DND-41 (cell line): ENCODE measurements at regions not wholly inside any gene's neighbourhood (a gene's known extent, or its start where the extent isn't known, plus 50 kb on each side); places are given as distances from the start of the nearest gene placed in this dataset.
A peak's percentile ranks its signal among the peaks of the same experiment; 100 is the strongest.

Source experiments
- ATAC-seq: fragments of 200-7000 bp; cut with Tn5 transposase; 3 replicates; pipeline ENCODE4 v1.9.1; 2021; ENCODE audit warnings: low read depth; ENCODE audit not compliant: insufficient read depth
- DNase-seq: peaks from one replicate; pipeline ENCODE4 v3.0.0-alpha.2; 2020
- H2AFZ ChIP-seq: 2 replicates; pipeline ENCODE4 v1.6.0; 2012; ENCODE audit warnings: low read depth, low read length
- H3K27ac ChIP-seq: 2 replicates; pipeline ENCODE4 v1.5.1; 2012; ENCODE audit warnings: low read length, inconsistent platforms
- H3K27me3 ChIP-seq: fragments of 200-600 bp; sonication (generic); 2 replicates; pipeline ENCODE4 v1.6.0; 2012; ENCODE audit warnings: low read length, mild to moderate bottlenecking, inconsistent platforms; ENCODE audit not compliant: insufficient read depth, poor library complexity
- H3K36me3 ChIP-seq: 2 replicates; pipeline ENCODE4 v1.5.1; 2012; ENCODE audit warnings: low read length, inconsistent platforms; ENCODE audit not compliant: insufficient read depth
- H3K4me1 ChIP-seq: 2 replicates; pipeline ENCODE4 v1.5.1; 2012; ENCODE audit warnings: mild to moderate bottlenecking, low read length; ENCODE audit not compliant: insufficient read depth
- H3K4me2 ChIP-seq: 2 replicates; pipeline ENCODE4 v1.6.0; 2012; ENCODE audit warnings: mild to moderate bottlenecking, moderate library complexity, low read length, inconsistent platforms; ENCODE audit not compliant: insufficient read depth
- H3K4me3 ChIP-seq, 2 experiments: fragments of 200-600 bp in 1 of 2; shearing (Covaris generic) in 1 of 2; 2 replicates each; pipeline ENCODE4 v1.5.1; 2012 to 2016; ENCODE audit warnings: inconsistent platforms in 2 of 2, low read length in 2 of 2, mild to moderate bottlenecking in 2 of 2, low read depth in 1 of 2, moderate library complexity in 1 of 2
- H3K79me2 ChIP-seq: 2 replicates; pipeline ENCODE4 v1.6.0; 2012; ENCODE audit warnings: low read length, inconsistent platforms; ENCODE audit not compliant: insufficient read depth
- H3K9ac ChIP-seq: 2 replicates; pipeline ENCODE4 v1.6.0; 2012; ENCODE audit warnings: low read depth, mild to moderate bottlenecking, inconsistent platforms, low read length, moderate library complexity
- H3K9me3 ChIP-seq: 2 replicates; pipeline ENCODE4 v1.5.1; 2012; ENCODE audit warnings: low read length, moderate library complexity, mild to moderate bottlenecking, inconsistent platforms; ENCODE audit not compliant: insufficient read depth, severe bottlenecking
- H4K20me1 ChIP-seq: 2 replicates; pipeline ENCODE4 v1.6.0; 2012; ENCODE audit warnings: low read length; ENCODE audit not compliant: insufficient read depth
- EZH2 ChIP-seq: IDR thresholded peaks from 3 replicates; pipeline ENCODE4 v1.6.1; 2012; ENCODE audit warnings: borderline replicate concordance, low read depth, mild to moderate bottlenecking, moderate library complexity, low read length, inconsistent platforms; ENCODE audit not compliant: severe bottlenecking
- TF ChIP-seq, protein P1 (sequence below): IDR thresholded peaks from 2 replicates; pipeline ENCODE4 v1.5.1; 2012; ENCODE audit warnings: borderline replicate concordance, low read length, moderate library complexity, mild to moderate bottlenecking; ENCODE audit not compliant: poor library complexity, severe bottlenecking; ENCODE audit errors: extremely low read depth

GRCh38 chr18:44467718-44468117 is 213.0 kb upstream of the SETBP1 start:
- ATAC-seq, result no peak
- Histone ChIP-seq H3K27ac (no peak overlapping the region), H3K4me2 (no peak overlapping the region), H3K4me3 (no peak overlapping the region), H3K27me3 (no peaks in the 10 kb centered on the region), H4K20me1 (no peaks in the 10 kb centered on the region), H2AFZ (no peak overlapping the region), H3K36me3 (no peaks in the 10 kb centered on the region), H3K9ac (no peak overlapping the region), H3K79me2 (no peaks in the 10 kb centered on the region), H3K4me1 (no peaks in the 10 kb centered on the region), H3K9me3 (no peaks in the 10 kb centered on the region)
- no peak for TF ChIP-seq EZH2
- TF ChIP-seq, protein P1, sequence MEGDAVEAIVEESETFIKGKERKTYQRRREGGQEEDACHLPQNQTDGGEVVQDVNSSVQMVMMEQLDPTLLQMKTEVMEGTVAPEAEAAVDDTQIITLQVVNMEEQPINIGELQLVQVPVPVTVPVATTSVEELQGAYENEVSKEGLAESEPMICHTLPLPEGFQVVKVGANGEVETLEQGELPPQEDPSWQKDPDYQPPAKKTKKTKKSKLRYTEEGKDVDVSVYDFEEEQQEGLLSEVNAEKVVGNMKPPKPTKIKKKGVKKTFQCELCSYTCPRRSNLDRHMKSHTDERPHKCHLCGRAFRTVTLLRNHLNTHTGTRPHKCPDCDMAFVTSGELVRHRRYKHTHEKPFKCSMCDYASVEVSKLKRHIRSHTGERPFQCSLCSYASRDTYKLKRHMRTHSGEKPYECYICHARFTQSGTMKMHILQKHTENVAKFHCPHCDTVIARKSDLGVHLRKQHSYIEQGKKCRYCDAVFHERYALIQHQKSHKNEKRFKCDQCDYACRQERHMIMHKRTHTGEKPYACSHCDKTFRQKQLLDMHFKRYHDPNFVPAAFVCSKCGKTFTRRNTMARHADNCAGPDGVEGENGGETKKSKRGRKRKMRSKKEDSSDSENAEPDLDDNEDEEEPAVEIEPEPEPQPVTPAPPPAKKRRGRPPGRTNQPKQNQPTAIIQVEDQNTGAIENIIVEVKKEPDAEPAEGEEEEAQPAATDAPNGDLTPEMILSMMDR, result no peak
- DNase-seq, result no peak

DNA sequence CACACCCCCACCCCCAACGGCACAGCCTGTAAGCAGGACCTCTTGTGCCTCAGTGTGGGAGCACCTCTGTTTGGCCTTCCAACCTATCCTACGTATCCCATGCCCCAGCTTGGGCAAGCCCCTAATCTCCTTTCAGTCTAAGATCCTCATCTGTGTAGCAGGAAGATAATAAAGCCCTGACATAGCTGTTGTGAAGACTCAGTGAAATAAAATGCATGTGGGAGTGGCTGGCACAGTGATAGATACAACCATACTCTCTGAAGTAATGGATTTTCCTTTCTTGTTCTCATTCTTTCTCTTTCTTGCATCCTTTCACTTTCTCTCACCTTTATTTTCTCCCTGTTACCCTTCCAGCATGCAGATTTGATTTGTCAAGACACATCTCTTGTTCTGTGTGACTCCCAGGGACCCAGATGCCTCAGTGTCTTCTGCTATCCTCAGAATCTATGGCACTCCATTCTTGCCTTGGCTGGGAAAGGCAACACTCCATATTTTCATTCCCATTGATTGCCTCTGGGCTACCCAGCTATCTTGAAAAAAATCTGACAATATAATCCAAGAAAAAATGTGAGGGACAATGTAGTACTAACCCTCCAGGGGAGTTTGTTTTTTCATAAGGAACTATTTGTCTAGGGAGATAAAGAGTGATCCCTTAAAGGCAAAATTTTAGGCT is 207.2 kb upstream of the SETBP1 start:
- no peak overlapping the region for H3K9ac ChIP-seq
- H3K27ac ChIP-seq, result no peak overlapping the region

GRCh38 chr18:44474067-44474411 is 206.6 kb upstream of the SETBP1 start:
- DNase-seq (no peak), ATAC-seq (no peak)
- Histone ChIP-seq H3K27me3 (no peaks in the 10 kb centered on the region), H3K4me3 (no peak overlapping the region), H3K9ac (no peak overlapping the region), H3K79me2 (no peaks in the 10 kb centered on the region), H3K36me3 (no peaks in the 10 kb centered on the region), H2AFZ (no peak overlapping the region), H3K9me3 (peaks cover under 1% of the 10 kb centered on the region), H3K4me1 (no peaks in the 10 kb centered on the region), H3K4me2 (no peak overlapping the region), H4K20me1 (no peaks in the 10 kb centered on the region), H3K27ac (no peak overlapping the region)
- TF ChIP-seq EZH2, result no peak
- TF ChIP-seq, protein P1, result no peak

More for the DNA sequence above, 207.2 kb upstream of the SETBP1 start:
- H3K9me3 ChIP-seq, result no peaks in the 10 kb centered on the region
- H2AFZ ChIP-seq, result peak overlapping the region; percentile 46; the same call in 1 of the 2 replicates
- no peak overlapping the region for H3K4me2 ChIP-seq
- no peaks in the 10 kb centered on the region for H3K36me3 ChIP-seq
- no peaks in the 10 kb centered on the region for H3K79me2 ChIP-seq
- no peaks in the 10 kb centered on the region for H3K27me3 ChIP-seq
- ATAC-seq, result no peak
- no peak overlapping the region for H3K4me3 ChIP-seq
- no peaks in the 10 kb centered on the region for H3K4me1 ChIP-seq
- DNase-seq, result no peak
- no peaks in the 10 kb centered on the region for H4K20me1 ChIP-seq
- TF ChIP-seq, protein P1, result no peak
- TF ChIP-seq EZH2, result no peak

DNA sequence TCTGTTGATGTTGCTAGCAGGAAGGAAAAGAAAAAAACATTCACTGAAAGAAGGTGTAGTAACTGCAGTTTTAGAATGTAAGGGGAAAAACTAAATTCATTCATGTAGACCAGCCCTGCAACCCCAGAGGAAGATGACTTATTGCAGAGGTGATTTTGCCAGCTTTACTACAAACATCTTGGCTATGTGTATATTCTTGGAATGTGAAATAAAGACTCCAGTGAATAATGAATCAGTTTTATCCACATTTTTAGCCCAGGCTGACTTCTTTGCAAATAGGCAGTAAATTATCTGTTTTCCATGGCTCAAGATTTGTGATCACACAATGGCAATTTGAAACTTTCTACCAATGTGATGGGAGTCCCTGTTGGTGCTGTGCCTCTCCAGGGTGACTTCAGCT is 206.1 kb upstream of the SETBP1 start:
- Histone ChIP-seq H3K9ac (no peak overlapping the region), H3K4me1 (no peaks in the 10 kb centered on the region), H3K27ac (no peak overlapping the region), H3K4me3 (no peak overlapping the region), H3K79me2 (no peaks in the 10 kb centered on the region), H3K27me3 (no peaks in the 10 kb centered on the region), H2AFZ (no peak overlapping the region), H3K36me3 (no peaks in the 10 kb centered on the region), H3K9me3 (peaks cover 6% of the 10 kb centered on the region), H3K4me2 (no peak overlapping the region), H4K20me1 (no peaks in the 10 kb centered on the region)
- TF ChIP-seq EZH2, result no peak
- TF ChIP-seq, protein P1, result no peak
- ATAC-seq, result no peak
- no peak for DNase-seq
